IMR-90 (cell line): ENCODE measurements at regions not wholly inside any gene's neighbourhood (a gene's known extent, or its start where the extent isn't known, plus 50 kb on each side); places are given as distances from the start of the nearest gene placed in this dataset.

Experiments
- ATAC-seq: fragments of 200-7000 bp; cut with Tn5 transposase; 2 replicates; pipeline ENCODE4 v1.9.1; 2020; ENCODE audit warnings: low read depth, mild to moderate bottlenecking, moderate library complexity
- BruUV-seq: library from RNA; stranded (reverse); fragments of 400-500 nt; replicated peaks from 2 replicates; lab custom pipeline; 2021; lab: Mats Ljungman, UMichigan
- CTCF ChIA-PET: fragments of 300-600 bp; formaldehyde crosslinking; extraction: SDS; loops from one replicate; lab custom pipeline; 2021; ENCODE audit warnings: antibody characterized with exemption; lab: Yijun Ruan, JAX
- POLR2A ChIA-PET: fragments of 300-600 bp; sonication (Branson Sonifier 250); formaldehyde crosslinking; loops from one replicate; lab custom pipeline; 2022; ENCODE audit warnings: antibody characterized with exemption; ENCODE audit not compliant: unreplicated experiment; lab: Charles Lee
- DNase-seq: peaks from one replicate; pipeline ENCODE4 v3.0.0; 2013
- H2AFZ ChIP-seq: replicated peaks from 2 replicates; pipeline ENCODE3; 2013; ENCODE audit warnings: low read length, mild to moderate bottlenecking; ENCODE audit not compliant: poor library complexity
- H2AK5ac ChIP-seq: 2 replicates; pipeline ENCODE4 v1.6.1; 2013; ENCODE audit warnings: low read depth, low read length, inconsistent platforms
- H2AK9ac ChIP-seq: replicated peaks from 2 replicates; pipeline ENCODE3; 2013; ENCODE audit warnings: mild to moderate bottlenecking, low read depth, low read length, moderate library complexity; ENCODE audit not compliant: poor library complexity
- H2BK120ac ChIP-seq: 2 replicates; pipeline ENCODE4 v1.6.1; 2013; ENCODE audit warnings: low read depth, low read length, inconsistent platforms
- H2BK15ac ChIP-seq: 3 replicates; pipeline ENCODE4 v1.6.1; 2013; ENCODE audit warnings: low read depth, low read length, inconsistent platforms
- H2BK20ac ChIP-seq: 2 replicates; pipeline ENCODE4 v1.6.1; 2013; ENCODE audit warnings: low read depth, mild to moderate bottlenecking, inconsistent platforms, low read length, moderate library complexity
- H2BK5ac ChIP-seq: 2 replicates; pipeline ENCODE4 v1.6.1; 2013; ENCODE audit warnings: mild to moderate bottlenecking, low read depth, low read length, inconsistent platforms; ENCODE audit not compliant: poor library complexity, severe bottlenecking
- H3K14ac ChIP-seq: replicated peaks from 2 replicates; pipeline ENCODE4 v1.6.1; 2013; ENCODE audit warnings: low read depth, low read length, inconsistent platforms
- H3K18ac ChIP-seq: 2 replicates; pipeline ENCODE4 v1.6.1; 2013; ENCODE audit warnings: low read depth, low read length, control low read depth
- H3K23ac ChIP-seq: 2 replicates; pipeline ENCODE4 v1.6.1; 2013; ENCODE audit warnings: low read depth, low read length, inconsistent platforms
- H3K27ac ChIP-seq: 2 replicates; pipeline ENCODE4 v1.5.1; 2013; ENCODE audit warnings: mild to moderate bottlenecking, control low read depth, low read length; ENCODE audit not compliant: insufficient read depth
- H3K27me3 ChIP-seq: 2 replicates; pipeline ENCODE4 v1.6.1; 2013; ENCODE audit warnings: low read length; ENCODE audit not compliant: control insufficient read depth, insufficient read depth
- H3K36me3 ChIP-seq: 2 replicates; pipeline ENCODE4 v1.6.1; 2013; ENCODE audit warnings: low read length, mixed read lengths; ENCODE audit not compliant: control insufficient read depth, insufficient read depth
- H3K4ac ChIP-seq: 2 replicates; pipeline ENCODE4 v1.6.1; 2013; ENCODE audit warnings: low read depth, low read length, inconsistent platforms
- H3K4me1 ChIP-seq: 2 replicates; pipeline ENCODE4 v1.6.1; 2013; ENCODE audit warnings: low read length, mixed read lengths; ENCODE audit not compliant: control insufficient read depth, insufficient read depth
- H3K4me2 ChIP-seq: 2 replicates; pipeline ENCODE4 v1.6.1; 2013; ENCODE audit warnings: low read depth, mild to moderate bottlenecking, control low read depth, low read length, moderate library complexity
- H3K4me3 ChIP-seq: 2 replicates; pipeline ENCODE4 v1.5.1; 2013; ENCODE audit warnings: low read depth, mild to moderate bottlenecking, control low read depth, low read length, moderate library complexity; ENCODE audit not compliant: insufficient read depth
- H3K56ac ChIP-seq: 2 replicates; pipeline ENCODE4 v1.6.1; 2013; ENCODE audit warnings: low read length, inconsistent platforms; ENCODE audit not compliant: insufficient read depth; ENCODE audit errors: extremely low read depth
- H3K79me1 ChIP-seq, 2 experiments: 2 replicates each; pipeline ENCODE4 v1.6.1; 2013; ENCODE audit warnings: low read length in 2 of 2, inconsistent platforms in 1 of 2, low read depth in 1 of 2
- H3K9ac ChIP-seq: 2 replicates; pipeline ENCODE4 v1.6.1; 2013; ENCODE audit warnings: low read depth, low read length, control low read depth
- H3K9me1 ChIP-seq: 2 replicates; pipeline ENCODE4 v1.6.1; 2013; ENCODE audit warnings: low read length, inconsistent platforms; ENCODE audit not compliant: insufficient read depth
- H3K9me3 ChIP-seq: 2 replicates; pipeline ENCODE4 v1.6.1; 2013; ENCODE audit warnings: low read length; ENCODE audit not compliant: control insufficient read depth, insufficient read depth
- H4K20me1 ChIP-seq: 2 replicates; pipeline ENCODE4 v1.6.1; 2013; ENCODE audit warnings: low read length, inconsistent platforms; ENCODE audit not compliant: insufficient read depth
- H4K5ac ChIP-seq: 2 replicates; pipeline ENCODE4 v1.6.1; 2013; ENCODE audit warnings: mild to moderate bottlenecking, low read depth, low read length, control low read depth
- H4K8ac ChIP-seq, 2 experiments: 2 replicates each; pipeline ENCODE4 v1.6.1; 2013; ENCODE audit warnings: low read depth in 2 of 2, low read length in 2 of 2, control low read depth in 1 of 2, inconsistent platforms in 1 of 2
- H4K91ac ChIP-seq: 2 replicates; pipeline ENCODE4 v1.6.1; 2013; ENCODE audit warnings: low read depth, low read length, inconsistent platforms; ENCODE audit not compliant: insufficient read depth
- BHLHE40 ChIP-seq: fragments of 150-350 bp; IDR thresholded peaks from 2 replicates; pipeline ENCODE4 v1.6.1; 2016; ENCODE audit warnings: mild to moderate bottlenecking, low read depth, low read length
- CEBPB ChIP-seq: IDR thresholded peaks from 2 replicates; pipeline ENCODE4 v1.6.1; 2012; ENCODE audit warnings: low read depth, low read length, improper control_type of control experiment
- CHD1 ChIP-seq: IDR thresholded peaks from 2 replicates; pipeline ENCODE4 v1.6.1; 2012; ENCODE audit warnings: low read depth, low read length, improper control_type of control experiment
- CTCF ChIP-seq: conservative IDR thresholded peaks from 2 replicates; pipeline ENCODE4 v1.5.1; 2012; ENCODE audit warnings: mild to moderate bottlenecking, low read depth, low read length, improper control_type of control experiment
- ELK1 ChIP-seq: fragments of 150-350 bp; IDR thresholded peaks from 2 replicates; pipeline ENCODE4 v1.6.1; 2016; ENCODE audit warnings: low read depth, mild to moderate bottlenecking, low read length, moderate library complexity, borderline replicate concordance
- FOS ChIP-seq: fragments of 150-350 bp; IDR thresholded peaks from 2 replicates; pipeline ENCODE4 v1.6.1; 2016; ENCODE audit warnings: low read depth, low read length
- MAZ ChIP-seq: IDR thresholded peaks from 2 replicates; pipeline ENCODE4 v1.6.1; 2012; ENCODE audit warnings: low read depth, mild to moderate bottlenecking, low read length, improper control_type of control experiment, moderate library complexity, borderline replicate concordance
- NFE2L2 ChIP-seq: fragments of 150-350 bp; IDR thresholded peaks from 2 replicates; pipeline ENCODE4 v1.6.1; 2016; ENCODE audit warnings: low read depth, mild to moderate bottlenecking, low read length
- POLR2A ChIP-seq: IDR thresholded peaks from 2 replicates; pipeline ENCODE4 v1.6.1; 2012; ENCODE audit warnings: mild to moderate bottlenecking, low read depth, low read length
- RAD21 ChIP-seq: IDR thresholded peaks from 2 replicates; pipeline ENCODE4 v1.6.1; 2012; ENCODE audit warnings: low read length, improper control_type of control experiment
- RFX5 ChIP-seq: IDR thresholded peaks from 2 replicates; pipeline ENCODE4 v1.8.0; 2012; ENCODE audit warnings: low read depth, mild to moderate bottlenecking, low read length, moderate library complexity
- USF2 ChIP-seq: fragments of 150-350 bp; IDR thresholded peaks from 2 replicates; pipeline ENCODE4 v1.6.1; 2017; ENCODE audit warnings: mild to moderate bottlenecking, antibody characterized with exemption, low read length, low read depth
- WGBS, 2 experiments: methylation state at CpG; one replicate each; pipeline versions ENCODE4 v1.1.5 to v1.1.7; 2013; ENCODE audit warnings: missing lambda C conversion rate in 2 of 2; ENCODE audit not compliant: insufficient read length in 1 of 2; ENCODE audit errors: extremely low coverage in 2 of 2; 5-methylcytosine and 5-hydroxymethylcytosine counted together
- dilution Hi-C: fragments of 300-500 bp; cut with HindIII; formaldehyde crosslinking; loops from one replicate; pipeline ENCODE4 v1.14.3; 2018; ENCODE audit warnings: low sequenced_read_pairs; ENCODE audit not compliant: unreplicated experiment
- in situ Hi-C: fragments of 300-500 bp; cut with MboI; formaldehyde crosslinking; loops from 3 replicates; pipeline ENCODE4 v1.14.3; 2019; ENCODE audit warnings: low sequenced_read_pairs, inconsistent platforms, mixed read lengths
- intact Hi-C: fragments of 100-400 bp; cut with micrococcal nuclease; formaldehyde crosslinking; loops from 2 replicates; pipeline ENCODE4 v1.10.0; 2022

- H3K56ac ChIP-seq: no peak overlapping the region
- no peak overlapping the region for H4K5ac ChIP-seq
- no peak overlapping the region for H2BK5ac ChIP-seq
- H3K27me3 ChIP-seq: no peaks in the 10 kb centered on the region
- no peaks in the 10 kb centered on the region for H3K36me3 ChIP-seq
- H2BK20ac ChIP-seq: no peak overlapping the region
- no peak overlapping the region for H3K14ac ChIP-seq
- no peak overlapping the region for H3K4me2 ChIP-seq
- H2AK9ac ChIP-seq: no peak overlapping the region
- no peak overlapping the region for H2AK5ac ChIP-seq
- no peak overlapping the region for H4K91ac ChIP-seq
- no peak for TF ChIP-seq USF2
- TF ChIP-seq ELK1: no peak
- no peak for TF ChIP-seq MAZ
- no peak for TF ChIP-seq POLR2A
- TF ChIP-seq BHLHE40: no peak
- no peak for TF ChIP-seq FOS
- TF ChIP-seq CHD1: no peak
- no peak for TF ChIP-seq CEBPB
- no peak for TF ChIP-seq RFX5
- TF ChIP-seq CTCF: no peak
- no peak for TF ChIP-seq NFE2L2
- no peak for TF ChIP-seq RAD21
- ChIA-PET POLR2A (no interaction called here), CTCF (no interaction called here)
- H2BK120ac ChIP-seq: no peak overlapping the region
- dilution Hi-C loops (no loop called here), in situ Hi-C loops (no loop called here), intact Hi-C loops (no loop called here)
- no peak overlapping the region for H3K27ac ChIP-seq
- no peaks in the 10 kb centered on the region for H4K20me1 ChIP-seq
- no peak overlapping the region for H3K18ac ChIP-seq
- H2AFZ ChIP-seq: no peak overlapping the region
- H3K79me1 ChIP-seq: no peaks in the 10 kb centered on the region
- H3K4me3 ChIP-seq: no peak overlapping the region
- H3K4me1 ChIP-seq: no peaks in the 10 kb centered on the region
- no CpG with 5 or more reads among the region's 2 CpGs for WGBS, 2 experiments
- no peak for ATAC-seq
- H3K23ac ChIP-seq: no peak overlapping the region
- no peak overlapping the region for H2BK15ac ChIP-seq
- no peak overlapping the region for H4K8ac ChIP-seq
- no peaks in the 10 kb centered on the region for H3K9me1 ChIP-seq
- DNase-seq: no peak
- H3K4ac ChIP-seq: no peak overlapping the region
- BruUV-seq: no TSS peak
- H3K9ac ChIP-seq: no peak overlapping the region
- H3K9me3 ChIP-seq: no peaks in the 10 kb centered on the region
Observed at GRCh38 chr5:28549588-28549987, 1511.2 kb upstream of the CDH9 start.
